Activated CD4-positive, CD25-positive, alpha-beta regulatory T cell treated with anti-CD3 and anti-CD28 coated beads, Interleukin-2, amount 50 U/mL, for 72 hours (primary cell): ENCODE measurements at regions not wholly inside any gene's neighbourhood (a gene's known extent, or its start where the extent isn't known, plus 50 kb on each side); places are given as distances from the start of the nearest gene placed in this dataset.
"Not testable (repeated sequence)": the region's sequence is repeated elsewhere in the genome, so short reads cannot be mapped to it uniquely, and the experiment has no call there.

Experiments
- DNase-seq: peaks from one replicate; pipeline ENCODE4 v3.0.0; 2021

DNA sequence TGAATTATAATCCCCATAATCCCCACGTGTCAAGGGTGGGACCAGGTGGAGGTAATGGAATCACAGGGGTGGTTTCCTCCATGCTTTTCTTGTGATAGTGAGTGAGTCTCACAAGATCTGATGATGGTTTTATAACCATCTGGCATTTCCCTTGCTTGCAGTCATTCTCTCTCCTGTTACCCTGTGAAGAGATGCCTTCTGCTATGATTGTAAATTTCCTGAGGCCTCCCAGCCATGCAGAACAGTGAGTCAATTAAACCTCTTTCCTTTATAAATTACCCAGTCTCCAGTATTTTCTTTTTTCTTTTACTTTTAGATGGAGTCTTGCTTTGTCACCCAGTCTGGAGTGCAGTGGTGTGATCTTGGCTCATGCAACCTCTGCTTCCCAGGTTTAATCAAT is 182.7 kb upstream of the SEMA6A start:
- DNase-seq, result no peak

DNA sequence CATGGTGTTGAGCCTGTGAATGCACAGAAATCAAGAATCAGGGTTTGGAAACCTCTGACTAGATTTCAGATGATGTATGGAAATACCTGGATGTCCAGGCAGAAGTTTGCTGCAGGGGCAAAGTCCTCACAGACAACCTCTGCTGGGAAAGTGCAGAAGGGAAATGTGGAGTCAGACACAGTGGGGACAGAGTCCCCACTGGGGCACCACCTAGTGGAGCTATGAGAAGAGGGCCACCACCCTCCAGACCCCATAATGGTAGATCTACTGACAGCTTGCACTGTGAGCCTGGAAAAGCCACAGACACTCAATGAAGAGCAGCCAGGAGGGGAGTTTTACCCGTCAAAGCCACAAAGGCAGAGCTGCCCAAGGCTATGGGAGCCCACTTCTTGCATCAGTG is 181.9 kb upstream of the SEMA6A start:
- DNase-seq, result no peak

DNA sequence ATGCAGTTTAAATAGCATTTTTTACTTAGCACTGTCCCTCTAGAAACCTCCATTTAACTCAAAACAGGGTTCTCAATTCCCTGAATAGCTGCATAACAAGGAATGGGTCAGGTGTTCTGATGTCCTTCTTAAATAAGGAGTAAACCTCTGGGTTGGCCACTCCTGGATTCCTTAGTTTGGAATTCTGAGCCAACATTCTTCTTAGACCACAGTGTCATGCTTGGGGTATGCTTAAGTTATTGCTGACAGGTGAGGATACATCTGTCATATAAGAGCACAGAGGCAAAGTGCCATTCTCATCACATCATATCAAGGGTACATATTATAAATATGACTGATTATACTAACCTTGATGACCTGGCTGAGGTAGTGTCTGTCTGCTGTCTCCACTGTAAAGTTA is 179.9 kb upstream of the SEMA6A start:
- DNase-seq, result no peak

DNA sequence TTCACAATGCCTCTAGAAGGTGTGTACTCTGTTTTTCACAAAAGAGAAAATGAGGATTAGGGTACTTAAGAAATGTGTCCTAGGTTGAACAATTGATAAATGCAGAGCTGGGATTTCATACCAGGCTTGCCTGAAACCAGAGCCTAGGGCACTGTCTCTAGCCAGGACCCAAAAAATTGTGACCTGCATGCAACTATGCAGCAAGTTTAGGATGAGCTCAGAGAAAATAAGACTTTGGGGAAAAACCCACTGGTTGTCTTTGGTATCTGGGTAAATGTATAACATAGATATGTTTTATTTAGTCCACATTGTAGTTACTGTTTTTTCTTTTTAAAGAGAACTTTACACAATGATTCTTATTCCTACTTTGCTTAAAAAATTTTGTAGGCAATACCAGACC is 177.1 kb upstream of the SEMA6A start:
- DNase-seq, result no peak

DNA sequence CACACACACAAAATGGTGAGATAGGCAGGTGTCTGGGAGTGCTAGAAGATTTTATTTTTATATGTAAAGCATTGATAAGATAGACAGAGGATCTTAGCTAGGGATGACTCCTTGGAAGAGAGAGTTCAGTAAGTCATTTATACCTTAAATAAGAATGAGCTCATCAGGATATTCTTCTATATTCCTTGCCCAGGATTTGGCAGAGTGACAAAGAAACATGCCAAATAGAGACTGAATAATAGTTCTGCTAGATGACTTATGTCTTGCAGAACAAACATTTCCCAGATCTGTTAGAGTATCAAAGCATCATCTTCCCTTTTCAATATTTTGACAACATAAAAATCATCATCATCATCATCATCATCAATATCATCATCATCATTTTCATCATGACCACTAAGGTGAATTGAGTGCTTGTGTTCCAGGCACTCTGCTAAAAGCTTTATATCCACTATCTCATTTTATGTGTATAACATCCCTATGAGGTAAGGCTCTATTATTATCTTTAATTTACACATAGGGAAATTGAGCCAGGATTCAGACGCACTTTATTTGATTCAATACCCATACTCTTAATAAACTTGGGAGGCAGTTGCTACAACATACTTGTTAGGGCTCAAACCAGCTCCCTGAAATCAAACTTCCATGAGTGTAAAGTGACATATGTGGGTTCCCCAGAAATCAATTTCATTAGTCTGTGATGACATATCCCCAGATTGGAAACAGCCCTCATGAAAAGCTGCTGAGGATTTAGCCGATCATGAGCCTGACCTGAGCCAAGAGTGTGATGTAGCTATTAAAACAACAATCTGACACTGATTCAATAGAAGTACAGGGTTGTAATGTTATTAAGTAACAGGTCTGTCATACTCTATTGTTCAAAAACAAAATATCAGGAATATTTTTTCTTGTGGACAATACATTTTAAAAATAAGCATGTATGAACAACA is 176.3 kb upstream of the SEMA6A start:
- no peak for DNase-seq

DNA sequence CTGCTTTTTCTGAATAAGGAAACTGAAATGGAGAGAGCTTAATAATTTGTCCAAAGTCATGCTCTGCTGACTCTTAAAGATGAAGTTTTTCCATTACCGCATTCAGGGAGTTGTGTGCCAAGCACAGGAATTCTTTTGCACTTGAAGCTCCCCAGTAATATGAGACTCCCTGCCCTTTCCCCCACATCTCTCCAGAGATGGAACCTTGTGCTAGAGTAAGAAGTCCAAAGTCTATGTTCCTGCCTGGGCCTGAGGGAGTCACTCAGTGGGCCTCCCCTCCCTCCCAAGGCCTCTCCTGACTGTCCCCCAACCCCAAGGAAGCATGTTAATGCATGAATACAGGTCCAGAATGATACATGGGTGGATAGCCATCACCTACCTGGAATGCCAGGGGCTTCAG is 173.3 kb upstream of the SEMA6A start:
- DNase-seq, result no peak

DNA sequence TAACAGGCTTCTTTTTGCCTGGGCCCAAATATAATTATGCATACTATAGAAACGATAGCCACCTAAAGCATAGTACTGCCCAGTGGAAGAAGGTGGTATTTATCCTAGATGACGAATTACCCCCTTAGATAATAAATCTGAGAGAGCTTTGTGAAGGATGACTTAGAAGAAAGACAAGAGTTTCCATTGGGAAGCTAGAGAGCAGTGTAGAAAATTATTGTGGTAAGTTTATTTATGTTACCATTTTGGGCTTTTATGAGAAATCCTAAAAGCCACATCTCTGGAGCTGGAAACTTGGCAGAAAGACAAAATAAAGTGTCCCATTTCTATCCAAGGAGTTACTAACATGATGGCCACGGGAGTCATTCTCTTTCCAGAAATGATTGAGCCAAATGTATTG is 172.0 kb upstream of the SEMA6A start:
- DNase-seq, result no peak

DNA sequence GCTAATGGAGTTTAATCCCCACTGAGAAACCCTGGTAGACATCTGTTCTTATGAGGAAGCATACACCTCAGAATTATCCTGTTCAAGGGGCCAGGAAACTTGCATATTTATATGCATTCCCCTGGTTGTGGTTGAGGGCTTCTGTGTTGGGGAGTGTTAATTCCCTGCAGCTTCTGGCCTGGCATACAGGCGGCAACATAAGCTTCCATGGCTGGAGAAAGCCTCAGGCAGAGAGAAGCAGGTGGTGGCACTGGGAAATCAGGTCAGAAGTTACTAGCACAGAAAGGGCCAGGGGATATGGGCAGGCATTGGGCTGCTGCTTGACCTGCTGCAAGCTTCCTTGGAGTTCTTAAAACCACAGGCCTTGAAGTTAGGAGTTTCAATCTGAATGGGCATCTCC is 166.1 kb upstream of the SEMA6A start:
- DNase-seq, result no peak

DNA sequence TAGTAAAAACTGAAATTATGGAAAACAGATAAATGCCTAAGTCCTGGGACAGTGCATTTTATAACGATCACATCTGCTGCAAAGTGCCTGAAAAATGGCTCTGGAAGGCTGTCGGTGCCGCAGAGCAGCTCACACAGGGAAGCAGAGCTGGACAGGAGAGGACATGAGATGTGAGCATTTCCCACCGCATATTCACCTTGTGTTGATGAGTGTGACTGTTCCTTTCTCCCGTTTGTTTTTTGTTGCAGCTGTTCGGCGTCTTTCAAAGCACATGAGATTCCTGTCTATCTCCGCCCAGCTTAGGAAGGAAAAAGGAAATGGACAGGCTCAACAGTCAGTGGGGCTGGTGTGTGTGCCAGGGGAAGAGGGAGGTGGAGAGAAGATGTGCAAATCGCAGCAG is 164.9 kb upstream of the SEMA6A start:
- no peak for DNase-seq

DNA sequence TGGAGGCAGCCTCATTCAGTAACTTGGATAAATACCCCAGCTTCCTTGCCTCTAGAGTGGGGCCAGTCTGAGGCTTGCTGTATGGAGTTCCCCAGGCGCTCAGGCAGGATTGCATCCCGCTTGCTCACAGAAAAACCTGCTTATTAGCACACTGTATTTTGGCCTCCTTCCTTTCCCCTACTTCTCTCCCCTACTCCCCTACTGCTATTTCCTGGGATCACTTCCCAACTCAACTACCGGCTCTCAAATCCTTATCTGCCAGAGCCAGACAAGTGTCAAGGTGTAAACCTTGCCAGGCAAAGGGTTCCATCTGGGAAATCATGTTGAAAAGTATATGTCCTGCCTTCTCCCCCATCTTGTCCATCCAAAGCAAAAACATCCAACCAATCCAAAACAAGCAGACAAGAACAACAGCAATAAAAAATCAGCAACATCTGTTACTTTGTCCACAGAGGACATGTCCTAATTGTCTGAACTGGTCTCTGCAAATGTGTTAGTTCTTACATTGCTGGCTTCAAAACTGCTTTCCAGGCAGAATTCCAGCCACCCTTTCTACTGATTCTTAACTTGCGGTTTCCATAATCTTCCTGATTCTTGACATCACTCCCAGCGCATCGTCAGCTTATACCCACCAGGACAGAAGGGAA is 164.1 kb upstream of the SEMA6A start:
- DNase-seq, result no peak

DNA sequence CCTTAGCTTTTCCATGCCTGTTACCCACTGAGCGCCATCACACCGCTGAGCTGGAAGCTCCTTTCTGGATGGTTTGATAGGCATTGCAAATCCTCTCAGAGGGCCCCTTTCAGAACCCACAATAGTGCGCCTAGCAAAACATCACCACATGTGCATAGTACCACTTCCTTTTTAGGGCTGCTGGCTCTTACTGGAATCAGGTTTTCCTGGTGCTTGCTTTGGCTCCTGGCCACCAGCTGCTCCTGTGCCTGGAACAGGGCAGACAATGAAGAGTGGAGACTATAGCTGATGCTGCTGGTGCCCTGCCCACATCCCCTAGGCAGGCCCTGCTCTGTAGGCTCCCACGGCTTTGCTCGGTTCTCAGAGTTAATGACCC is 163.6 kb upstream of the SEMA6A start:
- no peak for DNase-seq

DNA sequence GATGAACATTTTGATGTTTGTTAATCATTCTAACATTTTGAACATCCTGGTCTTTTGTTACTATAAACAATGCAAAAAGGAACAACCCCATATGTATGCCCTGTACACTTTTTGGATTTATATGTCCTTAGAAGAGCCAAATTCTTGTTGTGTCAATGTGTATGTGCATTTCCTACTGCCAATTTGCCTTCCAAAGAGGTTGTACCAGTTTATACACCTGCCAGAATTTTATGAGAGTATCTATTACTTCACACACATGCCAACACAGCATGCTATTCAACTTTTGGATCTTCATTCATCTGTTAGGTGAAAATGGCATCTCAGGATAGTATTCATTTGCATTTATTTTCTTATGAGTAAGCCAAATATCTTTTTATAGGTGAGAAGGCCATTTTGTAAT is 162.0 kb upstream of the SEMA6A start:
- DNase-seq, result no peak

DNA sequence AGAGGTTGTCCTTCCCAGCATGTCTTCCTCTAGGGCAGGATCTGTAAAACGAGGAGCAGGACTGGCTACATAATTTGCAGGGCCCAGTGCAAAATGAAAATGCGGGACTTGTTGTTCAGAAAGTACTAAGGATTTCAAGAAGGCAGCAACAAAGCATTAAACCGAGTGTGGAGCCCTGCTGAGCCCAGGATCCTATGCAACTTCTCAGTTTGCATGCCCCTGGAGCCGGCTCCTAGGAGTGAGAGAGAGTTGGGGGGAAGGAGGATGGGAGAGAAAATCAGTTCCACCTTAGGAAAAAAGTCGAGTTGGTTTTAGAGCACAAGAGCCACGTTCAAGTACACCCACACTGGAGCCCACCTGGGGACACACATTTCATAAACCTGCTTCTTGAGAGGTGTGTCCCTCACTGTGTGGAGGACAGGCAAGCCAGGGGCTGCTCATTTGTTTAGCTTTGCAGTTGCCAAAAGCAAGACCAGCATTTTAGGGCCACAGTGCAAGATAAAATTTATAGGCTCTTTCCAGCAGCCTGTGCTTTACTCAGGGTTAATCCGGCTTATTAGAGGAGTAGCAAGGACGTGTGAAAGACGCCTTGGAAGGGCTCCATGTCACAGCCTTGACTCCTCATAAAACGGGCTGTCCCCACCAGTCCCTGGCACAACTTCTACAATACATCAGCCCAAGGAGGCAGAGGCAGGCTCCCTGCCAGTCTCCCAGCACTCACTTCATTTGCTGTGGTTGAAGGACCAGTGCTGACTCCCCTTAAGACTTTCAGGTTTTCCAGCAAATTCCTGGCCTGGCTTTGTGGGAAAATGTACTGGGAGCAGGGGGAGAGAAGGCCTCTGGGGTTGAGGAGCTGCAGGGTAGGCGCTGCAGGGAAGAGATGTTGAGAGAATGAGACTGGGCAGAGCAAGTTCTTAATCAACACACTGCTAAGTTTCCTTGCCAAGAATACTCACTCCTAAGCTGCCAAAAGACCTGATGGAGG is 159.7 kb upstream of the SEMA6A start:
- DNase-seq, result no peak

DNA sequence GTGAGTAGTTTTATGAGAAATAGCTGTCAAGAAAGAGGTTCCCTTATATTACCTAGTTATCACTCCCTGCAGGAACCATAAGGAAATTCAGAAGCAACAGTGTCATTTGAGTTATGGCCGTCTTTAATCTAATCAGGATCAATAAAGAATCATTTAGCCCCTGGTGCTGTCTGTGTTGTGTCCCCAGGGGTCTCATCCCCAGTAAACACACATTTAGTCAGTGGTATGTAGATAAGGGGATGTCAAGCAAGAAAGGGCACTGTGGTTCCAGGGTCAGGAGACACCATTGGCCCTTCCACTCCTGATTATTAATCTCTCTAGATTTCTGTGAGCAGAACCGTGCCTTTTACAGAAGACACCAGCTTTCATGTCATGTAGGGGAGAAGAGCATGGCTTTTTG is 158.0 kb upstream of the SEMA6A start:
- no peak for DNase-seq

DNA sequence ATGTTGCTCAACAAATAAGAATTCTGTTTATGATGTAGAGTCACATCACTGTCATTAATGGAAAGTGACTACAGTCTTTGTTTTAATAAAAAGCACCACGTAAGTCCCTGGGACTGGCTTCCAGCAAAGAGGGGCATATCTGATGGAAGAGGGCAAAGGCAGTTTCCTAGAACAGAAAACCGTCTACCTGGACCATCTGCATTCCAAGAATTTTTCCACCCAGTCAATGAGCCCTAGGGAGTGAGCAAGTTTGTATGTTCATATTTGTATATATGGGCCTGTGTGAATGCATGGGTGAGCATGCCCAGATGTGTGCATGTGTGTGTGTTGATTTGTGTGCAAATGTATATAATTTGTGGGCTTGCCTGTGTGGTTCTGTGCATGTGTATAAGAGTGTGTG is 156.8 kb upstream of the SEMA6A start:
- DNase-seq, result no peak

DNA sequence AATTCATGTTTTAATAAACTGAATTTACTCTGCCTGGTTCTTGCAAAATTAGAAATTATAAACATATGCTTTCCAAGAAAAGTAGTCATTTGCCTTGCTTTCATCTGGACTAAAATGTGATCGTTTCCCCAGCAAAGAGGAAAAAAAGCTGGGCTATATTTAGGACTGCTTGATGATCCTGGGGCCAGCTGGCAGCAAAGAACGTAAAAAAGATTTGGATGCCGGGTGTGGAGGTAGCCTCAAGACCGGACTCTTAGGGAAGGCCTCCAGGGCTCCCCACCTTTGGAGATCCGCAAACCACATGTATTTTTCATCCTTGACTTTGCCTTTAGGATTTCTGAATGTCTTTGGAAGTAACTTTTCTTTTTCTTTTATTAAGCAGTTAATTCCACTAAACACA is 156.1 kb upstream of the SEMA6A start:
- DNase-seq, result no peak

DNA sequence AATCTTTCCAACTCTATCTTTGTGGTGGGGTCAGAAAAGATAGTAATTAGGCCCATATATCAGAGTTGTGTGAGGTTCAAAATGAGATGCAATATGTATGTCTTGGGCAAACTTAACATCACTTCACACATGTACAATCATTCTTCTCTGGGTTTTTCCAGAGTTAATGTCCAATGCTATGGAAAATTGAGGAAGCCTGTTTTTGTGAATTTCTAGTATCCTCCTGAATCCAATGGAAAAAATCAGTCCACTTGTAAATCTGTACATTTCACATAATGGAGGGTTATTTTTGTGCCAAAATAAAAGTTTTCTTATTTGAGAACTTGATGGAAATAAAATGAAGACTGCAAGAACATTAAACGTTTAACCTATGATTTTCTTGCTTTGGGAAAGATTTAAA is 155.6 kb upstream of the SEMA6A start:
- DNase-seq, result no peak

DNA sequence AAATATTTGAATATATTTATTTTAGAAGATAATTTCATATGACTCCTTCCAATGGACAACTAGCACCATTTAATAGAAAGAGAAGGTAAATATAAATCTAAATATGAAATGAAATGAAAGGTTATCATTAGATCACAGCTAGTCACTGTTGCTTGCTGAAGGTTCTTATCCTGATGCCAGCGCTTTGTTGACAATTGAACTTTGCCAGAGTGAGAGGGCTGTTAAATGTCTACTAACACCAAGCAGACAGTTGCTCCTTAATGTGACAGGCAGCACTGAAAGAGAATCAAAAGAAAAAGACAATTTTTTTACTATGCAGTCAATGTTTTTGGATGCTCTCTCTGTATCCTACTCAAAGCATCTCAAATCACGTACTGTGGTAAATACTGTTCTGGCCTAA is 152.6 kb upstream of the SEMA6A start:
- no peak for DNase-seq

DNA sequence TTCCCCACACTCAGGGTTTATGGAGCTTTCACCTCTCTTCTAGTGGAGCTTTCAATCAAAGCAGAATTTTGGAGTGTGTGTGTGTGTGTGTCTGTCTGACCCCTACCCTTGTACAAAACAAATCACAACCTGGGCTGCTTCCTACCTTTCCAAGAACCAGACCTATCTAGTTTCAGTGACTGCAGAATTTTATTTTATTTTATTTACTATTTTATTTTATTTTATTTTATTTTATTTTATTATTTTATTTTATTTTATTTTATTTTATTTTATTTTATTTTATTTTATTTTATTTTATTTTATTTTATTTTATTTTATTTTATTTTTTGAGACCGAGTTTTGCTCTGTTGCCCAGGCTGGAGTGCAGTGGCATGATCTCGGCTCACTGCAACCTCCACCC is 151.6 kb upstream of the SEMA6A start:
- DNase-seq, result not testable (repeated sequence)

DNA sequence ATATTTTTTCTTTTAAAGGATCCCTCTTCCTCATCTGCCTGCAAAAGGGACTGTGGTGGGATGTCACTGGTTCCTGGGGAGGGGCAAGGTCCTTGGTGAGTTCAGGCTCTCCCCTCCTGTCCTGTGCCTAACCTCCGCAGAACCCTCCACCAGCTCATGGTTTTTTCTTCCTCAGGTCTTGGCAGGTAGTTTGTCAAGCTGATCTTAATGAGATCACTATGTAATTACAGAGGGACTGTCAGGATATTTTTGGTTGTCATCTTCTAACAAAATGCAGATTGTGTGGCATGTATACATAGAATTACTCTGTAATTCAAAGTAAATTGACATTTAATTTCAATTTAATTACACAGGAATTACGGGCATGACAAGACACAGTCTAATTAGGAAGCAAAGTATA is 150.3 kb upstream of the SEMA6A start:
- no peak for DNase-seq

DNA sequence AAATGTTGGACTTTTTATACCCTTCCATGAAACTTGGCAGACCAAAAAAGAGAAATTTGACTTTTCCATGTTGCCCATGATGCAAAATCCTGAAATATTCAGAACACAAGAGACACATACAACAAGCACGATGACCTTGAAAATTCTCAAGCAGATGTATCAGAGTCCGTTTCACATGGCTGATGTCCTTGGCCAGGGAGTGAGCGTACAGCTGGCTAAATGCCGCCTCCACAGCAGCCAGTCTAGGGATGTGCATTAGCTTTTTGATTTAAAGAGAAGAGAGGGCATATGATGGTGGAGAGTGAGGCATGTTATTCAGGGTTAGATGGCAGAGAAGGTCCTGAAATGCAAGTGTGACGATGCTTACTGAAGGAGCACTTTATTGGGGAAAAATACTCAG is 148.0 kb upstream of the SEMA6A start:
- DNase-seq, result no peak

DNA sequence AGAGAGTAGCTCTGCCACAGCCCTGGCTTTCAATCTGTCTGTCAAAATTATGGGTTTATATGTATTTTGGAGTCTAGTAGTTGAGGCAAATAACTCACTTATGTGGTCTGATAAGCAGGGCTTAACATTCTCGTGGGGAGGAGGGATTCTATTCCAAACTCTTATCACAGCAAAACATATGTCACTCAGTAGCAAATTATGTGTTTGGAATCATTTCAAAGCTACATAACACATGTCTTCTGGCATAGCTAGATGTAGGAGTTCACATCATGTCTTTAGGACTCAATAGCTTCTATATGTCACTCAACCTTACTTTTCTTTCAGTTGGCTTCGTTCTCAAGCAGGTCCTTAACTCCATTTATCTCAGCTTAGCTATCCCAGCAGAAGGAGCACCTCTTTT is 144.5 kb upstream of the SEMA6A start:
- DNase-seq, result no peak

DNA sequence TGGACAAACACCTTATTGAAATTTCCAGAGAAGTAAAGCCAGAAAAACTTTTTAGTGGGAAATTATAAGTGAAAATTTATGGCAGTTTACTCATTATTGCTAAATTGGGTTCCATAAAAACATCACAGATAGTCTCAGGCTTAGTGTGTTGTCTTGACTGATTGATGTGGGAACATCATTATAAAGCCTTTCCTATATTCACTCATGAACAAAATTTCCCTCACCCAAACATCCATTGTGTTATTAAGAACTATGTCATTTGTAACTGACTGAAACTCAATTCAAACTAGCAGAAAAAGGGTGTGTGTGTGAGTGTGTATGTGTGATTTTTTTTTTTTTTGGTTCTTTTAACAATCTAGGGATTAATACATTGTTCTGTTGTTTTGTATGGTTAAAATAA is 143.7 kb upstream of the SEMA6A start:
- no peak for DNase-seq

DNA sequence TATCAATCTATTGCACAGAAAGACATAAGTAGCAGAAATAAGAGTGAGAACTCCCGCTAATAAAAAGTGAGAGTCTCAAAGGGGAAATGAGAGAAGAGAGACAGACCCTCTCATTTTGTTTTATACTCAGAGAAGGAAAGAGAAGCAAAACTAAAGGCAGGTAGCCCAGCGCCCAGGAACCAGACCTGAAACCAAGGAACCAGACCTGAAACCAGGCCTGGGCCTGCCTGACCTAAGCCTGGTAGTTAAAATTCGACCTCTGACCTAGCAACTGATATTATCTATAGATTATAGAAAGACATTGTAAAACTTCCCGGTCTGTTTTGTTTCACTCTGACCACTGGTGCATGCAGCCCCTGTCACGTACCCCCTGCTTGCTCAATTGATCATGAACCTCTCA is 134.5 kb upstream of the SEMA6A start:
- DNase-seq, result no peak
